ENCODE measurements at regions not wholly inside any gene's neighbourhood (a gene's known extent, or its start where the extent isn't known, plus 50 kb on each side); places are given as distances from the start of the nearest gene placed in this dataset.

GRCh38 chr6:12348530-12349511, 58.7 kb downstream of the EDN1 start:
- no peak overlapping the region for H3K27ac ChIP-seq
- TF ChIP-seq ZFX (IDR thresholded peaks at IDR 0.05), result no peak
- TF ChIP-seq, protein P1, sequence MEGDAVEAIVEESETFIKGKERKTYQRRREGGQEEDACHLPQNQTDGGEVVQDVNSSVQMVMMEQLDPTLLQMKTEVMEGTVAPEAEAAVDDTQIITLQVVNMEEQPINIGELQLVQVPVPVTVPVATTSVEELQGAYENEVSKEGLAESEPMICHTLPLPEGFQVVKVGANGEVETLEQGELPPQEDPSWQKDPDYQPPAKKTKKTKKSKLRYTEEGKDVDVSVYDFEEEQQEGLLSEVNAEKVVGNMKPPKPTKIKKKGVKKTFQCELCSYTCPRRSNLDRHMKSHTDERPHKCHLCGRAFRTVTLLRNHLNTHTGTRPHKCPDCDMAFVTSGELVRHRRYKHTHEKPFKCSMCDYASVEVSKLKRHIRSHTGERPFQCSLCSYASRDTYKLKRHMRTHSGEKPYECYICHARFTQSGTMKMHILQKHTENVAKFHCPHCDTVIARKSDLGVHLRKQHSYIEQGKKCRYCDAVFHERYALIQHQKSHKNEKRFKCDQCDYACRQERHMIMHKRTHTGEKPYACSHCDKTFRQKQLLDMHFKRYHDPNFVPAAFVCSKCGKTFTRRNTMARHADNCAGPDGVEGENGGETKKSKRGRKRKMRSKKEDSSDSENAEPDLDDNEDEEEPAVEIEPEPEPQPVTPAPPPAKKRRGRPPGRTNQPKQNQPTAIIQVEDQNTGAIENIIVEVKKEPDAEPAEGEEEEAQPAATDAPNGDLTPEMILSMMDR (conservative IDR thresholded peaks at IDR 0.05), result no peak

DNA sequence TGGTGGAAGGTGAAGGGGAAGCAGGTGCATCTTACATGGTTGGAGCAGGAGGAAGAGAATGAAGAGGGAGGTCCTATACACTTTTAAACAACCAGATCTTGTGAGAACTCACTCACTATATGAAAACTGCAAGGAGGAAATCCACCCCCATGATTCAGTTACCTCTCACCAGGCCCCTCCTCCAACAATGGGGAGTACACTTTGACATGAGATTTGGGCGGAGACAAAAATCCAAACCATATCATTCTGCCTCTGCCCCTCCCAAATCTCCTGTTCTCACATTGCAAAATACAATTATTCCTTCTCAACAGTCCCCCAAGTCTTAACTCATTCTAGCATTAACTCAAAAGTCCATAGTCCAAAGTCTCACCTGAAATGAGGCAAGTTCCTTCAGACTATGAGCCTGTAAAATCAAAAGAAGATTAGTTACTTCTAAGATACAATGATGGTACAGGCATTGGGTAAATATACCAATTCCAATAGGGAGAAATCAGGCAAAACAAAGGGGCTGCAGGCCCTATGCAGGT, 60.5 kb downstream of the EDN1 start:
- no peak overlapping the region for H3K27ac ChIP-seq
- TF ChIP-seq, protein P1 (conservative IDR thresholded peaks at IDR 0.05), result no peak
- no peak for TF ChIP-seq ZFX (IDR thresholded peaks at IDR 0.05)

DNA sequence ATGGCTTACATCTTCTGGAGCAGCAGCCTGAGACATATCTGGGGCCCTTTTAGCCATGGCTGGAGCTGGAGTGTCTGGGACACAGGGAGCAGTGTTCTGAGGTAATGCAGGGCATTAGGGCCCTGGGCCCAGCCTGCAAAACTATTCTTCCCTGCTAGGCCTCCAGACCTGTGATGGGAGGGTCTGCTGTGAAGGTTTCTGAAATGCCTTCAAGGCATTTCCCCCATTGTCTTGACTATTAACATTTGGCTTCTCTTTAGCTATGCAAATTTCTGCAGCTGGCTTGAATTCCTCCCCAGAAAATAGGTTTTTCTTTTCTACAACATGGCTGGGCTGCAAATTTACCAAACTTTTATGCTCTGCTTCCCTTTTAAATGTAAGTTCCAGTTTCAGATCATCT, 61.5 kb downstream of the EDN1 start:
- no peak overlapping the region for H3K27ac ChIP-seq
- TF ChIP-seq, protein P1 (conservative IDR thresholded peaks at IDR 0.05), result no peak
- TF ChIP-seq ZFX (IDR thresholded peaks at IDR 0.05), result no peak

DNA sequence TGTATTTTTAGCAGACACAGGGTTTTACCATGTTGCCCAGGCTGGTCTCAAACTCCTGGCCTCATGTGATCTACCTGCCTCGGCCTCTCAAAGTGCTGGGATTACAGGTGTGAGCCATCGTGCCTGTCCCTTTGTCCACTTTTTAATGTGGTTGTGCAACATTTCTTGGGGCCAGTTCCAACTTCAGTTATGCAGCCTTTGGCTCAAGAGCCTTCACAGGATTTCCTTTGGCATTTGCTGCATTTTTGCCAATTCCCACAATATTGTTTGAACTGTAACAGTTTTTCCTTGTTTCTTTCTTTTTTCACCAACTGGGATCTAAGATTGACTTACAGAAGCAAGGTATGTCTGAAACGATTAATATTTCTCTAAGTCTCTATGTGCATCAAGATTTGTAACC, 63.6 kb downstream of the EDN1 start:
- H3K27ac ChIP-seq, result no peak overlapping the region
- TF ChIP-seq, protein P1 (conservative IDR thresholded peaks at IDR 0.05), result no peak
- no peak for TF ChIP-seq ZFX (IDR thresholded peaks at IDR 0.05)

DNA sequence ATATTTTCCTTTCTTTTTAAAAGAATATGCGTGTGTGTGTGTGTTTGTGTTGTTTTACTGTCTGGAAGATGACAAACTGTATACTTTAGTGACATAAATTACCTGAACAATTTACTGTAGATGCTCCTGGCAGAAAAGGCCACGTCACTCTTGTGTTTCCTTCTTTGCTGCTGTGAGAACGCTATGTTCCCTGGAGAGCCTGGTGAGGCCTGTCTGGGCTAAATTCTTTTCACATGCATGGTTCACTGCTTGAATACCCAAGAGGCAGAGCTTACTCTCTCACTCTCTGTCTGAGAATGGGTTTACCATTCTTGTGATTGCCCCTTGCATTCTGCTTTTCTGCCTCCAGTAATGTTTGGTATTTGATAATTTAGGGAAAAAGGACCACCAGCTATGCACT, 64.3 kb downstream of the EDN1 start:
- no peak overlapping the region for H3K27ac ChIP-seq
- TF ChIP-seq ZFX (IDR thresholded peaks at IDR 0.05), result no peak
- TF ChIP-seq, protein P1 (conservative IDR thresholded peaks at IDR 0.05), result no peak

DNA sequence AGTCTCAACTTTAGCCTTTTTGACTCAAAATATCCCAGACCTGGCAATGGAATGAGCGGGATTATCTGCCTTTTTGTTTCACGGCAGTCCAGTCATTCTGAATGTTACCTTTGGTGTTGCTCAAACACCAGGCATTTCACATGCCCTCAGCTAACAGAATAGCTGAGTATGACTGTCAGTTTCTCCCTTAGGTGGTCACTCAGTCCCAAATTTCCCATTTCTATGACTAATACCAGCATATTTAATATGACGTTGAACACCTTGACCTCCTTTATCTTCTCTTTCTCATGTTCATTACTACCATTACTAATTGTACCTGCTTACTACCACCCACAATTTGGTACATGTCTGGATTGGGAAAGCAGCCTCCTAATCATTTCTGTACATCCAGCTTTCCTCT, 65.2 kb downstream of the EDN1 start:
- no peak for TF ChIP-seq ZFX (IDR thresholded peaks at IDR 0.05)
- TF ChIP-seq, protein P1 (conservative IDR thresholded peaks at IDR 0.05), result no peak
- no peak overlapping the region for H3K27ac ChIP-seq

GRCh38 chr6:12356431-12356830, 66.3 kb downstream of the EDN1 start:
- TF ChIP-seq, protein P1 (conservative IDR thresholded peaks at IDR 0.05), result no peak
- H3K27ac ChIP-seq, result no peak overlapping the region

All from C4-2B (cell line).